ENCODE measurements at regions not wholly inside any gene's neighbourhood (a gene's known extent, or its start where the extent isn't known, plus 50 kb on each side); places are given as distances from the start of the nearest gene placed in this dataset.

- peaks cover 7 to 69% (median 50%) of the 10 kb centered on the region in 4 donors for H3K36me3 ChIP-seq
- no peaks in the 10 kb centered on the region for H3K9me3 ChIP-seq
- no peaks in the 10 kb centered on the region for H3K27me3 ChIP-seq
- H3K4me1 ChIP-seq = peaks cover 58 to 79% (median 71%) of the 10 kb centered on the region in 4 donors
- DNase-seq (ENCODE audit: extremely low spot score) = peak; percentile 98
- WGBS = 37% methylated on average over 14 of the region's 37 CpGs
- H3K27ac ChIP-seq (replicated peaks in 1 of 4) = peak overlapping the region; percentile 88 to 97 (median 93)
- TF ChIP-seq POLR2AphosphoS5 (IDR thresholded peaks at IDR 0.05) (peak; percentile 70 to 74), POLR2A (IDR thresholded peaks at IDR 0.05; ENCODE audit: low read depth) (no peak), EP300 (IDR thresholded peaks at IDR 0.05) (peak; percentile 75), CTCF (IDR thresholded peaks at IDR 0.05) (peak in 1 of 3 experiments; percentile 10)
- peak overlapping the region; percentile 23 to 53 (median 30) for H3K4me3 ChIP-seq
- intact Hi-C loops (cut with DNase I) = loop anchor here (5.0 kb wide), 2 partner anchors 41 to 94 kb away; no protein-coding TSS in a partner anchor
Measured at GRCh38 chr12:124422570-124423523, 128.0 kb downstream of the RFLNA start.

- peaks cover 7 to 75% (median 54%) of the 10 kb centered on the region in 4 donors for H3K36me3 ChIP-seq
- no peak for DNase-seq (ENCODE audit: extremely low spot score)
- peak in 1 of 2 donors; percentile 6 for TF ChIP-seq POLR2AphosphoS5 (IDR thresholded peaks at IDR 0.05)
- no peak for TF ChIP-seq POLR2A (IDR thresholded peaks at IDR 0.05; ENCODE audit: low read depth)
- peaks cover 51 to 77% (median 67%) of the 10 kb centered on the region in 4 donors for H3K4me1 ChIP-seq
- no peaks in the 10 kb centered on the region for H3K27me3 ChIP-seq
- peak overlapping the region; percentile 88 to 97 (median 93) for H3K27ac ChIP-seq (replicated peaks in 1 of 4)
- no peaks in the 10 kb centered on the region for H3K9me3 ChIP-seq
- WGBS = 46% methylated on average over 13 of the region's 16 CpGs
- H3K4me3 ChIP-seq = peak overlapping the region; percentile 18 to 53 (median 30)
- intact Hi-C loops (cut with DNase I) = loop anchor here (5.0 kb wide), 2 partner anchors 40 to 95 kb away; no protein-coding TSS in a partner anchor
Measured at GRCh38 chr12:124422142-124422569, 127.3 kb downstream of the RFLNA start.

- peaks cover 46 to 80% (median 70%) of the 10 kb centered on the region in 4 donors for H3K4me1 ChIP-seq
- H3K36me3 ChIP-seq = peaks cover under 1 to 75% (median 51%) of the 10 kb centered on the region in 4 donors
- WGBS = 59% methylated on average over 19 of the region's 20 CpGs
- H3K27me3 ChIP-seq = no peaks in the 10 kb centered on the region
- peak overlapping the region; percentile 88 to 97 (median 93) for H3K27ac ChIP-seq (replicated peaks in 1 of 4)
- no peaks in the 10 kb centered on the region for H3K9me3 ChIP-seq
- TF ChIP-seq CTCF (IDR thresholded peaks at IDR 0.05) = no peak
- no peak for TF ChIP-seq POLR2A (IDR thresholded peaks at IDR 0.05; ENCODE audit: low read depth)
- peak; percentile 31 to 38 for TF ChIP-seq POLR2AphosphoS5 (IDR thresholded peaks at IDR 0.05)
- DNase-seq (ENCODE audit: extremely low spot score) = no peak
- intact Hi-C loops (cut with DNase I) = loop anchor here (5.0 kb wide), 2 partner anchors 39 to 96 kb away; no protein-coding TSS in a partner anchor
- H3K4me3 ChIP-seq = peak overlapping the region in 3 of 4 donors; percentile 10 to 28 (median 15)
Measured at GRCh38 chr12:124420996-124421674, 126.2 kb downstream of the RFLNA start.

- Histone ChIP-seq H3K4me1 (peaks cover 46 to 88% (median 77%) of the 10 kb centered on the region in 4 donors), H3K27ac (replicated peaks in 1 of 4) (peak overlapping the region; percentile 88 to 97 (median 93)), H3K36me3 (peaks cover 0 to 68% (median 45%) of the 10 kb centered on the region in 4 donors), H3K9me3 (no peaks in the 10 kb centered on the region), H3K27me3 (no peaks in the 10 kb centered on the region), H3K4me3 (peak overlapping the region in 2 of 4 donors; percentile 15 to 28)
- DNase-seq (ENCODE audit: extremely low spot score) = no peak
- intact Hi-C loops (cut with DNase I) = loop anchor here (5.0 kb wide), 2 partner anchors 38 to 97 kb away; no protein-coding TSS in a partner anchor
- TF ChIP-seq POLR2AphosphoS5 (IDR thresholded peaks at IDR 0.05) = no peak
- TF ChIP-seq EP300 (IDR thresholded peaks at IDR 0.05) = no peak
- no peak for TF ChIP-seq POLR2A (IDR thresholded peaks at IDR 0.05; ENCODE audit: low read depth)
- TF ChIP-seq CTCF (IDR thresholded peaks at IDR 0.05) = no peak
- 90% methylated on average over 27 of the region's 28 CpGs for WGBS
Measured at GRCh38 chr12:124420041-124420995, 125.4 kb downstream of the RFLNA start.
